KOPT-K1 (cell line): ENCODE measurements at regions not wholly inside any gene's neighbourhood (a gene's known extent, or its start where the extent isn't known, plus 50 kb on each side); places are given as distances from the start of the nearest gene placed in this dataset.

Source experiments
- H3K27ac ChIP-seq: fragments of 200-600 bp; sonication (generic); 2 replicates; pipeline ENCODE4 v1.5.1; 2016; ENCODE audit warnings: antibody characterized with exemption, mild to moderate bottlenecking, low read depth, low read length; ENCODE audit not compliant: poor library complexity, severe bottlenecking
- H3K36me3 ChIP-seq: fragments of 200-600 bp; sonication (generic); 2 replicates; pipeline ENCODE4 v1.5.1; 2017; ENCODE audit warnings: antibody characterized with exemption, mild to moderate bottlenecking, low read length, moderate library complexity; ENCODE audit not compliant: insufficient read depth
- H3K9me3 ChIP-seq: fragments of 200-600 bp; sonication (generic); 2 replicates; pipeline ENCODE4 v1.5.1; 2017; ENCODE audit warnings: antibody characterized with exemption, low read length, mild to moderate bottlenecking; ENCODE audit not compliant: insufficient read depth, poor library complexity, severe bottlenecking

DNA sequence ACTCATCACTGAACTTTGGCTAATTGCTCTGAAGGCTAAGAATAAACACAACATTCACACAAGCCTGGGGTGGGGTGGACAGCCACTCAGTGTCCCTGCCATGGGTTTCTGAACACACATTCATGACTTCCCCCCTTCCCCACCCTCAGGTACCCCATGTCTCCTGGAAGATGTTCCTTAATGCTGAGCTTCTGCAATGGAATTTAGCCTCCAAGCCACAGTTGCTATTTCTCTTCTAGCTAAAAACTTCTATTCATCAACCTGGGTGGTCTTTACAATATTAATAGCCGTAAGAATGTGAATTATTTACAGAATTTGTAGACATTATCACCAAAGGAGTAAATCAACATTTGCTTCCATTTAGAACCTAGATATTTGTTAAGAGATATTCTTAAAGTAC, 175.1 kb downstream of the ACKR3 start:
- Histone ChIP-seq H3K9me3 (no peaks in the 10 kb centered on the region), H3K36me3 (no peaks in the 10 kb centered on the region), H3K27ac (no peak overlapping the region)

DNA sequence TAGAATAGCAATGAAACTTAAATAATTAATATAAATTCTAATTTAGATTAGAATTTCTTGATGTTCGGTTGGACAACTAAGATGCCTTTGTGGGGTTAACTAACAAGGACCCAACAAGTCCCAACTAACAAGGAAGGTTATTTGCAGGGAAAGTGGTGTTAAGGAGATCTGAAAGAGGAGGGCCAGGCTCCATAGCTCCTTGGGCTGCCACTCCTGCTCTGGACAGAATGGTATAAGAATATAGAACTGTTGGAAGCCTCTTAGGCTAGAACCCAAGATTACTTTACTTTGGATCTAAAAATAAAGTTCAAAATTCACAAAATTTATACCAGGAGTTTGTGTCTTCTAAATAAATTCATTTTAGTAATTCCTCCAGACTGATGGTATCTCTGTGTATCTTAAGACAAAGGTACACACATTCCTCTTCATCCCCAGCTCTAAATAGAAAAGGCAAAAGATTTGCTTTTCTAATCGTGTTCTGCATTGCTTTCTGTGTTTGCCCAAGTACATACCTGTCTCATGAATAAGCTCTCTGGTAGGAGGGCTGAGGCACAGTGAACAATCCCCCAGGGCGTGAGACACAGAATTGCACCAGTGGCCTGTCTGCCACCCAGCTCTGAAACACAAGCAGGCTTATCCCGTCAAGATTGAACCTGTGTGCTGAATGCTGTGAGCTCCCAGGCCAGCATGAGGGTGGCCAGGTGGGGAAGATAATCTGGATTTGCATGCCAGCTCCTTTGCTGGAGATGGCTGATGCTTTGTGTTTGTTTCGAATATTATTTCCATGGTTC, 176.0 kb downstream of the ACKR3 start:
- no peaks in the 10 kb centered on the region for H3K36me3 ChIP-seq
- H3K27ac ChIP-seq, result no peak overlapping the region
- no peaks in the 10 kb centered on the region for H3K9me3 ChIP-seq

DNA sequence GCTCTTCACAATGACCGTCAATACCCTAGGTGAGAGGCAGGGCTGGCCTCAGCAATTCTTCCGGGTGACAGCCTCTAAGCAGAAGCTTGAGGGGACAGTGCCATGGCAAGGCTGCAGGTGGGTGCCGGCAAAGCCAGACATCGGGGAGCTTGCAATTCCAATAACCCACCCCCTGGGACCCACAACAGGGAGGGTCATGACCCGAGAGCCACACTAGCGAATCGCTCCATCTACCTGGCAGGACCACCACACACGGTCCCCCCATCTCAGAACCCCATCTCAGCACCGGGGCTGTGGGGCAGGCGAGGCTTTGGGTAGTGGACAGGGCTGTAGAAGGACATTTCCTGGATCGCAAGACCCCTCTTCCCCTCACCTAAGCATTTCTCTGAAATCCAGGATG, 177.2 kb downstream of the ACKR3 start:
- Histone ChIP-seq H3K36me3 (no peaks in the 10 kb centered on the region), H3K9me3 (no peaks in the 10 kb centered on the region), H3K27ac (no peak overlapping the region)

DNA sequence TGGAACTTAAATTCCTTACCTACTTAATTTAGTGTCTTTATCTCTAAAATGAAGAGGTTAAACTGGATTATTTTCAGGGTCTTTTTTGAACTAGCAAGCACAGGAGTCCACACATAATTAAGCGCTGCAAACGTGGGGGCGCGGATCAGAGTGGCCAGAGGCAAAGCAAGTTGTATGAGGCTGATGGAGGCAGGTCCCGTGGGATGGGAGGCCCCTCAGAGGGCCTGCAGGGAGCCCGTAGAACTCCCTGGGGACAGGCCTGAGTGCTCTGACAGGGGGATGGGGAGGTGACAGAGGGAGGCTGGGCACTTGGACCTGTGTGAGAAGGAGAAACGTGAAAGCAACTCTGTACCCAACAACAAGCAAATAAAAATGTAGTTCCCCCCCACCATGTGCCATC, 177.8 kb downstream of the ACKR3 start:
- Histone ChIP-seq H3K27ac (no peak overlapping the region), H3K36me3 (no peaks in the 10 kb centered on the region), H3K9me3 (no peaks in the 10 kb centered on the region)

DNA sequence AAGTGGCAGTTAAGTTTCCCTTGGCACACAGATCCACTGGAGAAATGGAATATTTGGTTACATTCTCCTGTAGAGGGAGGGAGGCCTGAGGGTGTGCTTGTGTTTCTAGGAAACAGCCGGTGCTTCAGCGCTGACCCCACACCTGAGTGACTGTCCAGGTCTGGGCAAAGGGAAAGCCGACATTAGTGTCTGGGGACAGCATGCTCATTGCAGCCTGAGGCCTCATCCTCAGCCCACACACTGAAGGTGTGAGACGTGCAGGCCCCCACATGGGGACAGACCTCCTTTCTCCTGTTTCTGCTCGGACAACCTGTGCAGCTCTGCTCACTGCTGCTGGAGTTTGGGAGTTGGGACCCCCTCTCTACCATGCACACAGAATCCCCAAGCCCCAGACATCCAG, 178.3 kb downstream of the ACKR3 start:
- no peaks in the 10 kb centered on the region for H3K9me3 ChIP-seq
- H3K27ac ChIP-seq, result no peak overlapping the region
- no peaks in the 10 kb centered on the region for H3K36me3 ChIP-seq

DNA sequence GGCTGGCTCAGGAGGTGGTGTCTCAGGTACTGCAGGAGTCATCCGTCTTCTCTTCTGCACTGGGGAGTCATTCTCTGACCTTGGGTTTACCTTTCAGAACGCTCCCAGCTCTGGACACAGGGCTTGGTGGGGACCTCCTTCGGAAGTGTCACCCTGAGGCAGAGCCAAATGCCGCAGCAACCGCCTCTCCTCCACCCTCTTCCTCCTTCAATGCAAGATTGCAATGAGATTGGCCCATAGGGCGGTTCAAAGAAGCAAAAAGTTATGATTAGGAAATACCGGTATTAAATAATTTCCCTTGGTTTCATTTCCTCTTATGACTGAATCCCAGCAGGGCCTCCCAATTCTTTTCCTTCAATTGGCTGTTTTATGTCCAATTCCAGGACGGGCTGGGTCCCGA, 178.8 kb downstream of the ACKR3 start:
- Histone ChIP-seq H3K27ac (no peak overlapping the region), H3K9me3 (no peaks in the 10 kb centered on the region), H3K36me3 (no peaks in the 10 kb centered on the region)

DNA sequence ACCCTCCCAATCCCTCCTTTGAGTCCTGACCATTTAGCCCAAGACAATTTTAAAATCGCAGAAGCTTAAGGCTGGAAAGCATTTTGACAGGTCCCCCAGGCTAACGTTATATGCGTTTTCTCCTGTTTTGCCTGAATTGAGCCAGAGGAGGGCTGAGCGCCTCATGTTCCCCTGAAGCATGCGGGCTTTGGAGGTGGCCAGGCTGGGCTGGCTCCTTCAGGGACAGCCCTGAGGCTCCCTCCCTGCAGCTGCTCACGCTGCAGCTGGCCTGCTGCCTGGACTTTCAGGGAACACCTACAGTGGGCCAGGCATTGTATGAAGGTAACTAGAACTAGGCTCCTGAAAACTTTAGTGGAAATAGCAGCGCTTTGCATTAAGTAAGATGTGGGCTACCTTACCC, 179.2 kb downstream of the ACKR3 start:
- no peaks in the 10 kb centered on the region for H3K9me3 ChIP-seq
- H3K27ac ChIP-seq, result no peak overlapping the region
- H3K36me3 ChIP-seq, result no peaks in the 10 kb centered on the region

GRCh38 chr2:236749346-236749745, 179.7 kb downstream of the ACKR3 start:
- no peaks in the 10 kb centered on the region for H3K36me3 ChIP-seq
- no peaks in the 10 kb centered on the region for H3K9me3 ChIP-seq
- no peak overlapping the region for H3K27ac ChIP-seq

DNA sequence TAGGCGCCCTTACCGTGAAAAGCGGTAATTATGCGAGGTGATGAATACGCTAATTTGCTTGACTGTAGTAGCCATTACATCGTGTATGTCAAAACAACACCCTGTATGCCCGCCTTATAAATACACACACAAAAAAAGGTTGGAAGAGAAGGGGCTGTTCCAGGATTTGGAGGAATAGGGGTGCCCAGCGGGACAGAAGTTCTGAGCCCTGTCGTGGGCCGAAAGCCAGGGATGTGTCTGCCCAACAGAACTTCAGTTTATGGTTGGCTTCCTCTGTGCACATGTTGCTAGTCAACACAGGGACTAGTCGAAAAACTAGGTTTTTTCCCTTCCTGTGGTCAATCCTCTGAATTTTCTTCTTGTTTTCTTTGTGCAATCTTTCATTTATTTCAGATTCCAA, 182.5 kb downstream of the ACKR3 start:
- Histone ChIP-seq H3K27ac (no peak overlapping the region), H3K36me3 (no peaks in the 10 kb centered on the region), H3K9me3 (no peaks in the 10 kb centered on the region)

DNA sequence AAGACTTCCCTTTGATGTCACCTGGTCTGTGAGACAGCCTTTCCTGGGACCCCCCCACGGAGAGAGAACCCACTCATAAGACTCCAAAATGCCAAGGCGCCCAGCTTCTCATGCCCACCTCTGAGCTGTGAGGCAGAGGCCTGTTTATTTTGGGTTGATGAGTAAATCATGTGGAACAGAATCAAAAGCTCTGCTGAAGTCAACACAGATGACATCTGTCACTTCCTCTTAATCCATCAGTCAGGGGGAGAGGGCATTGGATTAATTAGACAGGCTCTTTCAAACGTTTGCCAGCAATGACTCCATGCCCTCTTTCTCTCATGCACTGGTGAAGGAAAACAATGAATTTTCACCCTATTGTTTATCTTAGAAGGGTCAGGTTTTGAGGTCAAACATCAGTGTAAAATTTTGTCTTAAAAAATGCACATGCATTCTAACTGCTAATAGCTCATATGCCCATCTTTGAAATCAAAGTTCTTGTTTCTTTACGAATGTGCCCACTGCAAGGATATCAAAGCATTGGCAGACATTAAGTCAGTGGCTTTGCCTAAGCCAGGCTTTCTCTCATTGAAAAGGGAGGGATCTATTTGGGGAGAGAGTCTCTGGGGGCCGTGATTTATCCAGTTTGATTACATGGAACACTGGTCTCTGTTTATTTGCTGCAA, 184.1 kb downstream of the ACKR3 start:
- Histone ChIP-seq H3K36me3 (no peaks in the 10 kb centered on the region), H3K27ac (no peak overlapping the region), H3K9me3 (no peaks in the 10 kb centered on the region)

GRCh38 chr2:236754271-236754944, 184.8 kb downstream of the ACKR3 start:
- H3K9me3 ChIP-seq, result no peaks in the 10 kb centered on the region
- no peaks in the 10 kb centered on the region for H3K36me3 ChIP-seq
- H3K27ac ChIP-seq, result no peak overlapping the region

DNA sequence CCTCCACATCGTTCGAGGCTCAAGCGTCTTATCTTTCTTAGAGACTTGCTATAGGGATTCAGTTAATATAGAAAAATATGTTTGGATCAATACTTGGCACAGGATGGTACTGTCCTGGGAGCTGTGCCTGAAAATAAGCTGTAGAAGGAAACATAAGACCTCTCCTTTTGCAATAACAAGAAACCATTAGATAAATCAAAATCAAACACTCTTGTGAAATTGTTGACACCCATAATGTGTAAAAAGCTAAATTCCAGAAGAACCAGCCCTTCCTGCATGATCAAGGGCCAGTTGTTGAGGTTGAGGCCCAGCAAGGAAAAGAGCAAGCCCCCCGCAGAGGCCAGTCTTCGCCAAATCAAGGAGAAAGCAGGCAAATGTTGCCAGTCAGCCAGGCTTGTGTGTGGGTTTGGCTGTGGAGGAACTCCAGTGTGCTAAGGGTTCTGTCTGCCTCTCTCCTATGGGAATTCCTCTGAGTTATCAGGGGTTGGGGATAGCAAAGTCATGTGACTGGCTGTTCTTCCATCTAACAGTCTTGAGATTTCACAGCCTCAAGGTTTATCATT, 185.7 kb downstream of the ACKR3 start:
- no peaks in the 10 kb centered on the region for H3K36me3 ChIP-seq
- H3K9me3 ChIP-seq, result no peaks in the 10 kb centered on the region

DNA sequence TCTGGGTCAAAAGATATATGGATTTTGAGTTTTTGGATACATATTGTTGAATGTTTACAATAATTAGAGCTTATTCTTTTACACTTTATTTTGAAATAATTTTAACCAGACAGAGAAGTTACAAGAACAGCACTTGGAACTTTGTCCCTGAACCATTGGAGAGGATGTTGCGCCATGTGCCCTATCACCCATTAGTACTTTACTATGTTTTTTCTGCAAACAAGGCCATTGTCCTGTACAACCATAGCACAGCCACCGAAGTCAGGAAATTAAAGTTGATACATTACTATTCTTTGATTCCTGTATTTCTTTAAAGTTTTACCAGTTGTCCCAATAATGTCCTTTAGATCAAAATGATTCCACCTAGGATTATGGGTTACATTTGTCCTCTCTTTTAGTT, 188.8 kb downstream of the ACKR3 start:
- Histone ChIP-seq H3K36me3 (no peaks in the 10 kb centered on the region), H3K9me3 (no peaks in the 10 kb centered on the region)

More for the DNA sequence above, 185.7 kb downstream of the ACKR3 start:
- no peak overlapping the region for H3K27ac ChIP-seq

GRCh38 chr2:236760246-236760645, 190.6 kb downstream of the ACKR3 start:
- Histone ChIP-seq H3K36me3 (no peaks in the 10 kb centered on the region), H3K9me3 (no peaks in the 10 kb centered on the region), H3K27ac (no peak overlapping the region)

More for the DNA sequence above, 188.8 kb downstream of the ACKR3 start:
- no peak overlapping the region for H3K27ac ChIP-seq

- no peak overlapping the region for H3K27ac ChIP-seq
- peaks cover 3% of the 10 kb centered on the region for H3K9me3 ChIP-seq
- no peaks in the 10 kb centered on the region for H3K36me3 ChIP-seq
These were observed 191.7 kb downstream of the ACKR3 start for GRCh38 chr2:236761358-236761757.
